ENCODE measurements at regions not wholly inside any gene's neighbourhood (a gene's known extent, or its start where the extent isn't known, plus 50 kb on each side); places are given as distances from the start of the nearest gene placed in this dataset.

GRCh38 chr2:16070648-16070971, 130.3 kb downstream of the MYCN start:
- POLR2A ChIA-PET, result no interaction called here
- Histone ChIP-seq H3K9me3 (no peaks in the 10 kb centered on the region), H4K20me1 (ENCODE audit: insufficient read depth) (no peaks in the 10 kb centered on the region), H3K79me2 (ENCODE audit: insufficient read depth) (no peaks in the 10 kb centered on the region), H2AFZ (ENCODE audit: low read depth) (no peak overlapping the region), H3K4me3 (ENCODE audit: low read depth in 2 of 2, low read length in 1 of 2) (no peak overlapping the region), H3K9me2 (no peaks in the 10 kb centered on the region), H3K27me3 (ENCODE audit: insufficient read depth) (no peaks in the 10 kb centered on the region), H3F3A (replicated peaks; ENCODE audit: insufficient read depth) (no peaks in the 10 kb centered on the region), H3K36me3 (replicated peaks in 1 of 2; ENCODE audit: control insufficient read depth in 1 of 2, insufficient read depth in 2 of 2, low read length in 1 of 2) (no peaks in the 10 kb centered on the region), H3K4me1 (ENCODE audit: control insufficient read depth in 1 of 2, insufficient read depth in 2 of 2, low read depth in 1 of 2, low read length in 1 of 2) (peaks cover 0 to 13% of the 10 kb centered on the region in 2 experiments; a peak in 1 of 4 replicates), H3K9ac (no peak overlapping the region), H3K4me2 (no peak overlapping the region), H3K27ac (ENCODE audit: low read depth in 2 of 2, low read length in 1 of 2) (no peak overlapping the region)
- CTCF ChIA-PET, result interaction anchor here (0.9 to 1.2 kb wide), 2 partner anchors 9 to 27 kb away, joined by 3 to 4 read pairs; no protein-coding TSS in a partner anchor
- 15% methylated on average over 4 of the region's 6 CpGs for WGBS (ENCODE audit: low lambda C conversion rate)
- no peak for DNase-seq
- no peak for TF ChIP-seq EP300 (IDR thresholded peaks at IDR 0.05; ENCODE audit: borderline replicate concordance in 1 of 2, low read depth in 1 of 2, low read length in 1 of 2)
- no peak for TF ChIP-seq POLR2AphosphoS5 (IDR thresholded peaks at IDR 0.05; ENCODE audit: low read depth, low read length)
- no peak for TF ChIP-seq ELF1 (IDR thresholded peaks at IDR 0.05)
- TF ChIP-seq MXI1 (IDR thresholded peaks at IDR 0.05; ENCODE audit: low read depth, low read length), result no peak
- TF ChIP-seq TEAD4 (IDR thresholded peaks at IDR 0.05; ENCODE audit: borderline replicate concordance, insufficient read depth), result no peak
- no peak for TF ChIP-seq SIN3A (IDR thresholded peaks at IDR 0.05; ENCODE audit: borderline replicate concordance, low read depth, low read length)

- no peaks in the 10 kb centered on the region for H3K9me3 ChIP-seq
- no peaks in the 10 kb centered on the region for H4K20me1 ChIP-seq (ENCODE audit: insufficient read depth)
- no peak overlapping the region for H3K4me3 ChIP-seq (ENCODE audit: low read depth in 2 of 2, low read length in 1 of 2)
- H3K4me2 ChIP-seq, result no peak overlapping the region
- H2AFZ ChIP-seq (ENCODE audit: low read depth), result no peak overlapping the region
- WGBS (ENCODE audit: low lambda C conversion rate), result 55% methylated on average over 17 of the region's 19 CpGs
- H3K9ac ChIP-seq, result no peak overlapping the region
- POLR2A ChIA-PET, result no interaction called here
- H3K4me1 ChIP-seq (ENCODE audit: control insufficient read depth in 1 of 2, insufficient read depth in 2 of 2, low read depth in 1 of 2, low read length in 1 of 2), result peaks cover 0 to 13% of the 10 kb centered on the region in 2 experiments; a peak in 1 of 4 replicates
- no peak overlapping the region for H3K27ac ChIP-seq (ENCODE audit: low read depth in 2 of 2, low read length in 1 of 2)
- no peaks in the 10 kb centered on the region for H3K36me3 ChIP-seq (replicated peaks in 1 of 2; ENCODE audit: control insufficient read depth in 1 of 2, insufficient read depth in 2 of 2, low read length in 1 of 2)
- H3K27me3 ChIP-seq (ENCODE audit: insufficient read depth), result no peaks in the 10 kb centered on the region
- no peaks in the 10 kb centered on the region for H3K79me2 ChIP-seq (ENCODE audit: insufficient read depth)
- no peak for TF ChIP-seq REST (IDR thresholded peaks at IDR 0.05; ENCODE audit: low read depth, low read length)
- no peak for TF ChIP-seq EZH2phosphoT487 (IDR thresholded peaks at IDR 0.05; ENCODE audit: borderline replicate concordance, low read depth)
- TF ChIP-seq JUND (IDR thresholded peaks at IDR 0.05), result no peak
- TF ChIP-seq FOSL2 (IDR thresholded peaks at IDR 0.05; ENCODE audit: borderline replicate concordance, low read depth), result no peak
- TF ChIP-seq SMC3 (IDR thresholded peaks at IDR 0.05; ENCODE audit: low read depth, low read length), result no peak
- no peak for TF ChIP-seq GATA2 (CRISPR knock-in tag; IDR thresholded peaks at IDR 0.05)
- no peak for TF ChIP-seq USF2 (IDR thresholded peaks at IDR 0.05; ENCODE audit: borderline replicate concordance, low read depth, low read length)
- TF ChIP-seq TAF1 (IDR thresholded peaks at IDR 0.05; ENCODE audit: borderline replicate concordance, low read depth, low read length), result no peak
- no peak for TF ChIP-seq RCOR1 (IDR thresholded peaks at IDR 0.05; ENCODE audit: low read length)
- no peak for TF ChIP-seq MXI1 (IDR thresholded peaks at IDR 0.05; ENCODE audit: low read depth, low read length)
- no peak for TF ChIP-seq NRF1 (IDR thresholded peaks at IDR 0.05; ENCODE audit: low read depth, low read length)
- no peak for TF ChIP-seq GABPA (IDR thresholded peaks at IDR 0.05; ENCODE audit: low read depth)
- DNase-seq, result no peak
- CTCF ChIA-PET, result interaction anchor here (0.9 to 1.2 kb wide), 2 partner anchors 10 to 26 kb away, joined by 3 to 4 read pairs; no protein-coding TSS in a partner anchor
- no peaks in the 10 kb centered on the region for H3K9me2 ChIP-seq
- H3F3A ChIP-seq (replicated peaks; ENCODE audit: insufficient read depth), result no peaks in the 10 kb centered on the region
Observed at GRCh38 chr2:16069933-16070647, 129.7 kb downstream of the MYCN start.
